HG02852 (cell line): ENCODE measurements at regions not wholly inside any gene's neighbourhood (a gene's known extent, or its start where the extent isn't known, plus 50 kb on each side); places are given as distances from the start of the nearest gene placed in this dataset.
"Not testable (repeated sequence)": the region's sequence is repeated elsewhere in the genome, so short reads cannot be mapped to it uniquely, and the experiment has no call there.

Source experiments
- ATAC-seq: cut with Tn5 transposase; IDR thresholded peaks from one replicate; pipeline ENCODE4 v1.9.1; 2021; ENCODE audit warnings: mild to moderate bottlenecking, moderate library complexity; ENCODE audit not compliant: unreplicated experiment

DNA sequence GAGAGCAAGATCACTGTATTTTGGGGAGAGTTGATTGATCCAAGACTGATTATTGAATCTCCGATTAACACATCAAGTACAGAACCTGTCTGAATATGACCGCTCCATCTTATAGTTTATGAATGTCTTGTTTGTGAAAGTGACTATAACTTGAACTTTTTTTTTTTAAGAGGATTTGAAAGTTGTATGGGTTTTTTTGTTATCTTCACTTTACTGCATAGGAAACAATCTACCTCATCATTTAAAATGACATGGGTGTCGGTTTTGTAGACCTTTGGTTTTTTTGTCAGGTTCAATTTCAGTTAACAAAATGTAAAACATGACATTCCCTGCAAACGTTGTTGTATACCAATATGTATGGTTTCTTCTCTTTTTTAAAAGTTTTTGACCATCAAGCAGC lies 103.0 kb upstream of the NUDT6 start:
- ATAC-seq = no peak

DNA sequence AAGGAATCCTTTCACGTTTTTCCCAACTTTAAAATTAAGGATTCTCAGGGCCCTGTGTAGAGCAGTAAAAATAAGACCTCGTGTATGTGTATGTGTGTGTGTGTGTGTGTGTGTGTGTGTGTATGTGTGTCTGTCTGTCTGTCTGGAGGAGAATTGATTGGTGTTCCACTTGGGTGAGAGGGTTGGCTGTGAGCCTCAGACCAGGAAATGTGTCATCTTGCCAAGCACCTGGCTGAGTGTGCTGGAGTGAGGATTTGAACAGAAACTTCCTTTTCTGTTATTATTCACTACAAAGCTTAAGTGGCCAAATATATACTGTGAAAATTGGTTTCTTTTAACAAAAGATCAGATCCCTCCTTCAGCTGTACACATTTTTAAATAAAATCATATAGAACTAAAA lies 103.6 kb upstream of the NUDT6 start:
- ATAC-seq = not testable (repeated sequence)

DNA sequence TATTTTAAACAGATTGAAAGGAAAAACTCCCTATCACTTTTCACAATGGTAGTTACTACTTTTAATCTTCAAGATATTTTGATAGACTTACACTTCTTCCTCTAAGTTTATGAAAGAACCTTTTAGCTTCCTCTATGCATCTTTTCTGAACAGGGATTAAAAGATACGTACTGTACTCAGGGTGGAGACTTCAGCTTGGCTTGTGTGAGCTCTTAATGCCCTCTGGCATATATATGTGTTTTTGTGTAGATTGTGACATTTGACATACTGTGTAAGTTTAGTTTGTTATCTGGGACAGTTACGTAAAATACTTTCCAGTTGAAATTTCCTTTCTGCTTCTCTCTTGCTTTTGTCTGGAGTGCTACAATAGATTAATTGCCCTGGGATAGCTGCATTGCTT lies 109.3 kb upstream of the NUDT6 start:
- no peak for ATAC-seq

DNA sequence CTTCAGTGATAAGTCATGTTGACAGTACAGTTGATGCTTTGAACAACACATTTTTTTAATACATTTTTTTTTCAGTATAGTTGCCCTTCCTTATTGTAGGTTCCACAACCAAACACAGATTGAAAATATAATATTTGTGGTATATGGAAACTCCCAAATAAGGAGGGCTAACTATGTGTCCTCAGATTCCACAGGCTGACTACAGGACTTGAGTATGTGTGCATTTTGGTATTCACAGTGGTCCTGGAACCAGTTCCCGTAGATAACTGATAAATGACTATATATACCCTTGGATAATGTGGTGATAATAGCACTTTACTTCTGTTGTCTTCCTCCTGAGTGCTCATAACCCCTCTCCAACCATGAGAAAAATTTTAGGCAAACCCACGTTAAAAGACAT lies 111.6 kb upstream of the NUDT6 start:
- no peak for ATAC-seq

DNA sequence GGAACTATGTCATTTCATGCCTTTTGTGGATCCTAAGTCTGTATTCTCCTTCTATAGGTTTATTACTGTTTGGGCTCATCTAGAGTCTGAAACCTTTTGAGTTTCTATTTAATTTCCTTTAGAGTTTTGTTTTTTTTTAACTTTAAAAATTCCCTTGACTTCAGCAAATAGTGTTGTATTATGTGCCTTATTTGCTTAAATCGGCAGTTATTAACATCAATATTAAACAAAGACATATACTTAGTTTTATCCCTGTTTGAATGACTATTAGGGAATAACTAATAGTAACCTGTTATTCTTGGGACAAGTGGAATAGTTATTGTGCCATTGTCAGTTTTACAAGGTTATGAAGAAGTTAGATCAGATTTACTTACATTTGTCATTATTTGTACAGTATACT lies 112.8 kb upstream of the NUDT6 start:
- ATAC-seq = no peak

DNA sequence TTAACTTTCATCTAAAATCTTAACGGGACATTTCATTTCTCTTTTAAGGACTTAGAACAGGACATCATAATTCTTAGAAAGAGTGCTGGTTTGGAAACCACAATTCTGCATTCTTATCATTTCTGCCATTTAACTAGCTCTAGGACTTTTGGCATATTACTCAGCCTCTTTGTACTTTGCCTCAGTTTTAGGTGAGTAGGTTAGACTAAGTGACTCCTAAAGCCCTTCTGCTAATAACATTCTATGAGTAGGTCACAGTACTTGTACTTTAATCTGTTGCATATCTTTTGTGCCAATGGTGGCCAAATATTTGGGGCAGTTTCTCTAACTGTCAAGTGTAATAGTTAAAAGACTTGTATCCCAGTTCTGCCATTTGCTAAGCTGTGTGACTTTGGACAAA lies 115.4 kb upstream of the NUDT6 start:
- ATAC-seq = no peak

DNA sequence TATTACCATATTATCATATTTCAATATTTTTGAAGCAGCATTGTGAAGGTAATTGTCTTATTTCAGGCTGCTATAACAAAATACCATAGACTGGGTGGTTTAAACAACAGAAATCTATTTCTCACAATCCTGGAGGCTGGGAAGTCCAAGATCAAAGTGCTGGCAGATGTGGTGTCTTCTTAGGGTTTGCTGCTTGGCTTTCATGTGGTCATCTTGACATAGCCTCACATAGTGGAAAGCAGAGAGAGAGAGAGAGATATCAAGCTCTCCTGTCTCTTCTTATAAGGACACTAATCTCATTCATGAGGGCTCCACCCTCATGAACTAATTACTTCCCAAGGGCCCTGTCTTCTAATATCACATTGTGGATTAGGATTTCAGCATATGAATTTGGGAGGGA lies 119.7 kb upstream of the NUDT6 start:
- no peak for ATAC-seq

DNA sequence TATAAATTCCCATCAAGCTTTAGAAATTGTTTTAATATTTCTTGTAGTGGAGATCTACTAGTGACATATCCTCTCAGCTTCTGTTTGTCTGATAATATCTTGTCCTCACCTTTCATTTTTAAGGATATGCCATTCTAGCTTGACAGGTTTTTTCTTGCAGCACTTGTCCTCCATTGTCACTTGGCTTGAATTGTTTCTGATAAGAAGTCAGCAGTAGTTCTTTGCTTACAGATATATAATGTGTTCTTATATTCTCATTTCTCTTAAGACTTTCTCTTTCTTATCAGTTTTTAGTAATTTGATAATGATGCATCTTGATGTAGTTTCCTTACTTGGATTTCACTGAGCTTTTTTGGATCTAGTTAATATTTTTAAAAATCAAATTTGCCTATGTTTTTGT lies 120.6 kb upstream of the NUDT6 start:
- ATAC-seq = no peak

DNA sequence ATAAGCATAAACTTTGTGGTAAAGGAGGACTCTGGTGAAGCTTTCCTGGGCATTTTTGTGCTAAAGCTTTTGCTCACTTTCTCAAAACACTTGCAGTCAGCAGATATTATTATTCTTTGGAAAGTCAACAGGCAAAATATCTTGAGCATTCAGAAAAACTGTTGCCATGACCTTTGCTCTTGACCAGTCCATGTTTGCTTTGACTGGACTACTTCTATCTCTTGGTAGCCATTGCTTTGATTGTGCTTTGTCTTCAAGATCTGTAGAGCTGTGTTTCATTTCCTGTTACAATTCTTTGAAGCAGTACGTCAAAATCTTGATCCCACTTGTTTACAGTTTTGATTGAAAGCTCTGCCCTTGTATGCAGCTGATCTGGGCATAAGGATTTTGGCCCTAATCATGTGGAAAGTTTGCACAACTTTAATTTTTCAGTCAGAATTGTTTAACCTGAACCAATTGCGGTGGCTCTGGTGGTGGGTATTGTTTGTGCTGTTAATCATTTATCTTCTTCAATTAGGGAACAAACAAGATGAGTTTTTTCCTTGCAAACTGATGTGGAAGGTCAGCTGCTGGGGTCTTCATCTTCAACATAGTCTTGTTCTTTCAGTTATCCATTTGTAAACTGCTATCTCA lies 121.5 kb upstream of the NUDT6 start:
- ATAC-seq = no peak

DNA sequence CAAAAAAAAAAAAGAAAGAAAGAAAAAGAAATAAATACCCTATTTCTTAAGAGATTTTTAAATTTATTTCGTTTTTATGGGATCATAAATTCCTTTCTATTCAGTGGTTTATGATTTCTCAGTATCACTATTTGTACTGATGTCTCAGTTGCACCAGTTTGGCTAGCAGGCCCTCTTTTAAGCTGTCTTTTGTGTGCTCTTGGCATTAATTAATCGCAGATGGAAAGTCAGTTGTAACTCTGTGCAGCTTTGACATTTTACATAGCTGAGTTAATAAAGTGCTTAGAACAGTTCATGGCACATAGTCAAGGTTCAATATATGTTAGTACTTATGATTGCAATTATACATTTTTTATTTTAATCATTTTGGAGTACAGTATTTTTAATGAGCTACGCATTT lies 123.7 kb upstream of the NUDT6 start:
- ATAC-seq = no peak

DNA sequence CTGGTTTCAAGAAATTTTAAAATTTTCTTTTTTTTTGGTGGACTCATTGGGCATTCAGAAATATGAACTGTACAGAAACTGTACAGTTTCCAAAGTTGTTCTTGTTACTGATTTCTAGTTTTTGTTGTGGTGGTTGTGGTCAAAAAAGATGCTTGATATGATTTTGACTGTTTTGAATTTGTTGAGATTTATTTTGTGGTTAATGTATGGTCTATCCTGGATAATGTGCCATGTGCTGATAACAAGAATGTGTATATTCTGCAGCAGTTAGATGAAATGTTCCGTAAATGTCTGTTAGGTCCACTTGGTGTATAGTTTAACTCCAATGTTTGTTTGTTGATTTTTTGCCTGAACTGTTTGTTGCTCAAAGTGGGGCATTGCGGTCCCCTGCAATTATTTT lies 127.6 kb upstream of the NUDT6 start:
- ATAC-seq = no peak

DNA sequence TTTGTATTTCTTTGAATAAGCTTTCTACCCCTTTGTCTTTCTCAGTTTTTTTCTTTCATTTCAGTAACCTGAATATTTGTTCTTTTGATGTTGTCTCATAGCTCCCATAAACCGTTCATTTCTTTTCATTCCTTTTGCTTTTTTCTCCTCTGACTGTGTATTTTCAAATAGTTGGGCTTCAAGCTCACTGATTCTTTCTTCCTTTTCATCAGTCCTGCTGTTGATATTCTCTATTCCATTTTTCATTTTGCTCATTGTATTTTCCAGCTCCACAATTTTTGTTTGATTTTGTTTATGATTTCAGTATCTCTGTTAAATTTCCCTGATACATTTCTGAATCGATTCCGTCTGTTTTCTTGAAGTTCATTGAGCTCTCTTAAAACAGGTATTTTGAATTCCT lies 129.6 kb upstream of the NUDT6 start:
- no peak for ATAC-seq

DNA sequence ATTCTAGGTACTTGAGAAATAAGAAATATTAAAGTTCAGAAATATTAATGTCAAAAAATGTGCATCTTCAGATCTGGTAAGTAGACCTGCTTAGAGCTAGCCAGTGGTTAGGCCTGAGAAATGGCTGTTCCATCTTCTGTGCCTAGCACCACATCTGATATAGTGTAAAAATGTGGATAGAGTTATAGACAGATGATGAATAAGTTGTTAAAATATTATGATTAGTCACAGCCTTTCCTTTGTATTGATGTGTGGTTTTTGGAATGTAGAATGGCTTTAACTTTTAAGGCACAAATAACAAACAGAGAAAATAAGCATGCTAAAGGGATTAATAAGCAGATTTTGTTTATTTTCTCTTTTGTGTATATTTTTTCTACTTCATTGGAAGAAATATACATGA lies 133.5 kb upstream of the NUDT6 start:
- ATAC-seq = no peak

DNA sequence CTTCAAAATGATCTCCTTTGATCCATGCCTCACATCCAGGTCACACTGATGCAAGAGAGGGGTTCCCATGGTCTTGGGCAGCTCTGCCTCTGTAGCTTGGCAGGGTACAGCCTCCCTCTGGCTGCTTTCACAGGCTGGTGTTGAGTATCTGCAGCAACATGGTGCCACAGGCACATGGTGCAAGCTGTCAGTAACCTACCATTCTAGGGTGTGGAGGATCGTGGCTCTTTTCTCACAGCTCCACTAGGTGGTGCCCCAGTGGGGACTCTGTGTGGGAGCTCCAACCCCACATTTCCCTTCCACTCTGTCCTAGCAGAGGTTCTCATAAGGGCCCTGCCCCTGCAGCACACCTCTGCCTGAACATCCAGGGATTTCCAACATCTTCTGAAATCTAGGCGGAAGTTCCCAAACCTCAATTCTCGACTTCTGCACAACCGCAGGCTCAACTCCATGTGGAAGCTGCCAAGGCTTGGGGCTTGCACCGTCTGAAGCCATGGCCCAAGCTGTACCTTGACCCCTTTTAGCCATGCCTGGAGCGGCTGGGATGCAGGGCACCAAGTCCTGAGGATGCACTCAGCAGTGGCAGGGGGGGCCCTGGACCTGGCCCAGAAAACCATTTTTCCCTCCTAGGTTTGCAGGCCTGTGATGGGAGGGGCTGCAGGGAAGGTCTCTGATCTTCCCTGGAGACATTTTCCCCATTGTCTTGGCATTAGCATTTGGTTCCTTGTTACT lies 137.8 kb upstream of the NUDT6 start:
- ATAC-seq = no peak

DNA sequence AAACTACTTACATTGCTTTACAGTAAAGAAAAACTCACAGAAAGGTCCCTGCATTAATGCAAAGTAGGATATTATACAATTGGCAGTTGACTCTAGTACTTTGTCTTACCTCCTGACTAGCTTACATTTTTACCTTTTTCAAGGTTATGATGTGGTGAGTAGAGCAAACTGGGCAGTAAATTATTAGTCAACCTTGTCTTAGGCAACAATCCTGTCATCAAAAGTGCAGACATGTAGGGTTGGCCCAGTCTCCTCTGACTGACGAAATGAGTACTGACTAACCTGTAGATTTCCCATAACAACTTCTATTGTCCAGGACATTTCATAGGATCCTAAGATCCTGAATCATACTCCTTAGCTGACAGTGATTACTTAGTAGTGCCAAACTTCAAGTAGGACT lies 142.0 kb upstream of the NUDT6 start:
- no peak for ATAC-seq

DNA sequence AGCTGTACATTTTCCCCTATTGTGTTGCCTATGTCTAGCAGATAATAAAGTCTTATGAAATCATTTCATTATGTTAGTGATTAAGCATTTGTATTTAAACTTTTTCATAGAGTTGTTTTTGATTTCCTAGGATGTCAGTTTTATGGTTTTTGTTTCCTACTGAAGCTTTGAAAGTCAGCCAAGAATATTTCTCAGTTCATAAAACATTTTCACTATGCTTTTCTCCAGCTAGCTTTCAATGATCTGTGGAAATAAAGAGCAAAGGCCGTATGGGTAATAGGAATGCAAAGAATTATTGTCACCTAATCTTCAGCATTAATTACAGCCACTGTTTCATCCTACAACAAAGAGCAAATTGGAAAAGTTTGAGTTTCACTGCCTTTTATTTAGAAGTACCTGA lies 145.7 kb upstream of the NUDT6 start:
- no peak for ATAC-seq

DNA sequence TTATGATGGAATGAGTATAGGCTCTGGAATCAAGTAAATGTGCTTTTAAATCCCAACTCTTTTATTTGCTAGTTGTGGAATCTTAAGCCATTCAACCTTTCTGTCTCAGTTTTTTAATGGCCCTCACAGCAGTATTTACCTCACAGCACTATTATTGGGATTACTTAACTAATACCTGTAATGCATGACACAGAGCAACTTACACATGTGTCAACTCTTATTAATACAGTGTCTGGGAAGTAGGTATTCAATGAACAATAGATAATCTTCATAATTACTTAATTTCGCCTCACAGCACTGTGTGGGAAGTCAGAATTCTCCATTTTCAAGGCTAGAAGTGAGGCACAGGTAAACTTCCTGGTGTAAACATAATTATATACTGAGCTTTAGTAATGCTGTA lies 149.7 kb upstream of the NUDT6 start:
- no peak for ATAC-seq

DNA sequence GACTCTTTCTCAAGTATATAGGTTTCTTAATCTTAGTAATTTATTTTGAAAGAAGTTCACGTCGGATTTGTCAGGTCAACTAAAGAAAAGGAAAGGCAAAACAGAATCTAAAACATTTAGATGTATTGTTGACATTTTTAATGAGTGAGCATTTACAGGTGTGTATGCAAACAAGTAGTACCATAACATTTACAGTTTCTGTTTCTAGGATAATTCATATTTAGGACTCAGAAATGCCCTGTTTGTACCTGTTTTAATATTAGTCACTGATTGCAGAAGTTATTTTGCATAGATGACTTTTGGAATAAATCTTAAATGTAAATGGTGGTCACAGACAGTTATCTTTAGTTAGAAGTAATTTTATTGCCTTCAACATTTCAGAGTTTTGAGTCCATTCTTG lies 151.3 kb upstream of the NUDT6 start:
- no peak for ATAC-seq

DNA sequence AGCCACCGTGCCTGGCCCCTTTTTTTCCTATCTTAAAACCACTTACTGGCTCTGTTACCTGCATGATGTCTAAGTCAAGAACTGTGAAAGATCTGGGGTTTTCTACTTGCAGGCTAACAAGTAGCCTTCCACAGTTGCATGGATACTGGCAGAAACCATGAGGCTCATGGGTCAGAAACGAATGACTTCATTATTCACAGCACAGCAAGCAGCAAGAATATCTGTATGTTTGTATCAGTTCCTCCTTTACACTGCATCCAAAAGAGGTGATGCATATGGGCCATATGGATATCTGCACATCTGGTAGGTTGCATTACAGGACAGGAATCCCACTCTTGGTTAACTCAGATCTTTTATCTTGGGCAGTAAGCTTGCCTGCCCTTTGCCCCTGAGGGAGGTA lies 154.9 kb upstream of the NUDT6 start:
- ATAC-seq = peak; percentile 40

DNA sequence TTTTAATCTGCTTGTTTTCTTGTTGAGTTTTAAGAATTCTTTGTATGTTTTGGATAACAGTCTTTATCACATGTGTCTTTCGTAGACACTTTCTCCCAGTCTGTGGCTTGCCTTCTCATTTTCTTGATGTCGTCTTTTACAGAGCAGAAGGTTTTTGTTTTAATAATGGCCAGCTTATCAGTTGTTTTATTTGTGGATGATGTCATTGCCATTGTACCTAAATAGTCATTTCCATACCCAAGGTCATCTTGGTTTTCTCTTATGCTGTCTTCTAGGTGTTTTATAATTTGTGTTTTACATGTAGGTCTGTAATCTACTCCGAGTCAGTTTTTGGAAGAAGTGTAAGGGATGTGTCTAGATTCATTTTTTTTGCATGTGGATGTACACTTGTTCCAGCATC lies 159.6 kb upstream of the NUDT6 start:
- ATAC-seq = no peak

DNA sequence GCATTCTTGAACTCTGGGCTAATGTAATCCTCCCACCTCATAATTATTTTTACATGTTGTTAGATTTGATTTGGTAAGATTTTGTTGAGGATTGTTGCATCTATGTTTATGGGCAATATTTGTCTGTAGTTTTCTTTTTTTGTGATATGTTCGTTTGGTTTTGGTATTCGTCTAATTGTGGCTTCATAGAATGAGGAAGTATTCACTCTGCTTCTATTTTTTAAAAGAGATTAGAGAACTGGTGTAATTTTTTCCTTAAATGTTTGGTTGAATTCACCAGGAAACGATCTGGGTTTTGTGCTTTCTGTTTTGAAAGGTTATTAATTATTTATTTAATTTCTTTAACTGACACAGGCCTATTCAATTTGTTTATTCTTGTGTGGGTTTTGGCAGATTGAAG lies 161.2 kb upstream of the NUDT6 start:
- ATAC-seq = no peak

DNA sequence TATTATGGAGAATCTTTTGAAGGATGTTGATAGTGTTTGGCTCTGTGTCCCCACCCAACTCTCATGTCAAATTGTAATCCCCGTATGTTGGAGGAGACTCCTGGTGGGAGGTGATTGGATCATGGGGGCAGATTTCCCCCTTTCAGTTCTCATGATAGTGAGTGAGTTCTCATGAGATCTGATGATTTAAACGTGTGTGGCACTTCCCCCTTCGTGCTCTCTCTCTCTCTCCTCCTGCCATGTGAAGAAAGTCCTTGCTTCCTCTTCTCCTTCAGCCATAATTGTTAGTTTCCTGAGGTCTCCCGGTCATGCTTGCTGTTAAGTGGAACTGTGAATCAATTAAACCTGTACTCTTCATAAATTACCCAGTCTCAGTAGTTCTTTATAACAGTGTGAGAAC lies 166.1 kb upstream of the NUDT6 start:
- no peak for ATAC-seq

DNA sequence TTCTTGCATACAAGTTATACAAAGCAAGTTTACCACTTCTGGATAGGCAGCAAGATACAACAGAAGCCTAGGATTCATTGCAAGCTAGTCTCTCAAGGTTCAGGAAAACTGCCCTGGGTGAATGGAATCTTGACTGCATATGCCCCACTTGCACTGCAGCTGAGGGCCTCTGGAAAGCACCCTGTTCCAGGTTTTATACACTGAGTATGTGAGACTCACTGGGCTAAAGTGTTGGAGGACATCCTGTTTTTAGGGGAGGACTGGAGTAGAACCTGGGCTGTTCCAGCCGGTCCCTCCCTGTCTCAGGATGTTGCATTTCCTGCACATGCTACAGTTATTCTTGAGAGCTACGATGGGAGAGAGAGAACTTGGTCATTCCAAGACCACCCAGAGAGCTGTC lies 168.5 kb upstream of the NUDT6 start:
- no peak for ATAC-seq
